Activated CD4-positive, alpha-beta T cell treated with anti-CD3 and anti-CD28 coated beads, Interleukin-2, amount 10 ng/mL, durations not matched to agents 24 days and 14 days (primary cell): ENCODE measurements at regions not wholly inside any gene's neighbourhood (a gene's known extent, or its start where the extent isn't known, plus 50 kb on each side); places are given as distances from the start of the nearest gene placed in this dataset.

Experiments
- DNase-seq: peaks from one replicate; pipeline ENCODE4 v3.0.0; 2022
- H3K27ac Mint-ChIP-seq: one replicate; pipeline ENCODE4 v1.8.0; 2022; ENCODE audit warnings: mild to moderate bottlenecking, mixed read lengths
- H3K27me3 Mint-ChIP-seq: one replicate; pipeline ENCODE4 v1.8.0; 2022; ENCODE audit warnings: mixed read lengths
- H3K36me3 Mint-ChIP-seq: one replicate; pipeline ENCODE4 v1.8.0; 2022; ENCODE audit warnings: low read depth, mild to moderate bottlenecking, mixed read lengths
- H3K4me1 Mint-ChIP-seq: one replicate; pipeline ENCODE4 v1.8.0; 2021; ENCODE audit warnings: mixed read lengths
- H3K4me3 Mint-ChIP-seq: one replicate; pipeline ENCODE4 v1.8.0; 2022; ENCODE audit warnings: mild to moderate bottlenecking, moderate library complexity, mixed read lengths
- H3K9me3 Mint-ChIP-seq: one replicate; pipeline ENCODE4 v1.8.0; 2021; ENCODE audit warnings: mixed read lengths
- intact Hi-C: fragments of 100-400 bp; cut with micrococcal nuclease; formaldehyde crosslinking; loops from one replicate; pipeline ENCODE4 v1.15.1; 2023

DNA sequence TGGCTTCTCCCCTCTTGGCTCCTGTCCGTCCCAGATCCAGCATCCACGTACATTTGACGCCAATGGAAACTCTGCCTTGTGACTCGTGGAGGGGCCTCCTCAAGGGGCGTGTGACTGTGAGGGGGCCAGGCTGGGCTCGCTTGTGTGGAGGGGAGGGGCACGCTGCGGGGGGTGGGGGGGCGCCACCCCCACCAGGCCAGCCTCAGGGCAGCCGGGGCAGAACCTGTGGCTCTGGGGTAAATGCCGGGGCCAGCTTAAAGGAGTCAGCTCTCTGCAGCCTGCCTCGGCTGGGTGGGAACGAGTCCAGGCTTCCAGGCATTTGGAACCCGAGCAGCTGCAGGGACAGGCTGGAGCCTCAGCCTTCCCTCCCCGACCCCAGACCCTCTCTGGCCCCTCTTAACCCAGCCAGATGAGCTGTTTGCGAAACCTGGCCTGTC is 94.1 kb downstream of the SIK1 start:
- intact Hi-C loops = no loop called here
- no peak for DNase-seq
- no peak overlapping the region for H3K27ac Mint-ChIP-seq
- peaks cover 22% of the 10 kb centered on the region for H3K9me3 Mint-ChIP-seq
- no peak overlapping the region for H3K4me3 Mint-ChIP-seq
- peaks cover 3% of the 10 kb centered on the region for H3K27me3 Mint-ChIP-seq
- H3K4me1 Mint-ChIP-seq = peaks cover 6% of the 10 kb centered on the region
- H3K36me3 Mint-ChIP-seq = peaks cover 1% of the 10 kb centered on the region

- intact Hi-C loops = no loop called here
Measured at GRCh38 chr21:43331962-43332828, 94.7 kb downstream of the SIK1 start.

GRCh38 chr21:43331111-43331961 is 95.6 kb downstream of the SIK1 start:
- no peak overlapping the region for H3K4me3 Mint-ChIP-seq
- intact Hi-C loops = no loop called here
- peaks cover 3% of the 10 kb centered on the region for H3K27me3 Mint-ChIP-seq
- DNase-seq = no peak
- H3K36me3 Mint-ChIP-seq = no peaks in the 10 kb centered on the region
- H3K9me3 Mint-ChIP-seq = peaks cover 9% of the 10 kb centered on the region
- peaks cover 1% of the 10 kb centered on the region for H3K4me1 Mint-ChIP-seq
- no peak overlapping the region for H3K27ac Mint-ChIP-seq

More at GRCh38 chr21:43331962-43332828, 94.7 kb downstream of the SIK1 start:
- H3K27me3 Mint-ChIP-seq = peaks cover 3% of the 10 kb centered on the region
- H3K4me3 Mint-ChIP-seq = no peak overlapping the region
- no peaks in the 10 kb centered on the region for H3K36me3 Mint-ChIP-seq
- peaks cover under 1% of the 10 kb centered on the region for H3K4me1 Mint-ChIP-seq
- DNase-seq = no peak
- H3K27ac Mint-ChIP-seq = no peak overlapping the region
- H3K9me3 Mint-ChIP-seq = peaks cover 15% of the 10 kb centered on the region

- no peak for DNase-seq
- intact Hi-C loops = no loop called here
- Mint-ChIP-seq H3K4me1 (peaks cover 7% of the 10 kb centered on the region), H3K27ac (no peak overlapping the region), H3K9me3 (peaks cover 2% of the 10 kb centered on the region), H3K36me3 (no peaks in the 10 kb centered on the region), H3K4me3 (no peak overlapping the region), H3K27me3 (peaks cover 3% of the 10 kb centered on the region)
Measured at GRCh38 chr21:43330306-43330881, 96.5 kb downstream of the SIK1 start.

- H3K4me3 Mint-ChIP-seq = no peak overlapping the region
- H3K27me3 Mint-ChIP-seq = peaks cover 3% of the 10 kb centered on the region
- H3K4me1 Mint-ChIP-seq = peaks cover 8% of the 10 kb centered on the region
- intact Hi-C loops = no loop called here
- H3K9me3 Mint-ChIP-seq = no peaks in the 10 kb centered on the region
- H3K36me3 Mint-ChIP-seq = no peaks in the 10 kb centered on the region
- DNase-seq = no peak
- no peak overlapping the region for H3K27ac Mint-ChIP-seq
Measured at GRCh38 chr21:43329711-43330269, 97.1 kb downstream of the SIK1 start.

DNA sequence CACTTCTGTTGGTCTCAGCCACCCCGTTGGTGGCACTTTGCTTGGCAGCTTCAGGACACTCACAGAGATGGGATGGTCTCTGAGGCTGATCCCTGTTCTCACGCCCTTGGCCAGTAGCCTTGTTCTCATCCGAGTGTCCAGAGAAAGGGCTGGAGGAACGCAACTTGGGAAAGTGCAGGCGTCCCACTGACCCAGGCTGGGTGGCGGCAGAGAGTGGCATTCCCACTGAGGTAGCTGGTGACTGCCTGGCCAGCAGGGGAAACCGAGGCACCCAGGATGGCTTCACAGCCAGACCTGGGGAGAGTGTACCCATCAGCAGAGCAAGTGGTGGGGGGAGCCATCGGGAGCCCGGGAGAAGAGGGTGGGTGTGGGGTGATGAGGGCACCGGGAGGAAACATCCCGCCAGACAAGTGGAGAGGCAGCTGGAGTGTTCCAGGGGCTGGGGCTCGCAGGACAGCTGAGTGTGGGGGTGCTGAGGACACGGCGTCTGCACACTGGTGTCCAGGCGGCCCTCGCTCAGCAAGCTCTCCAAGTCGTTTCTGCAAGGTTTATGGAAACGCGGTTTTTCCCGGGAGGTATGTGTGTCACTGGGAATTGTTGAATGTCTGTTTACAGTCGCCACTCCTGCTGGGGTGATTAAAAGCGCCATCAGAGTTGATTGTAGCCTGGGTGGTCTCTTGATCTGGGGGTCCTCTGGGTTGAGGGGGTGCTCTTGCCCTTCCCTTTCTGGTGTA is 97.8 kb downstream of the SIK1 start:
- intact Hi-C loops = no loop called here
- no peak for DNase-seq
- Mint-ChIP-seq H3K27ac (no peak overlapping the region), H3K4me3 (no peak overlapping the region), H3K9me3 (no peaks in the 10 kb centered on the region), H3K36me3 (no peaks in the 10 kb centered on the region), H3K27me3 (peaks cover 3% of the 10 kb centered on the region), H3K4me1 (peaks cover 8% of the 10 kb centered on the region)

DNA sequence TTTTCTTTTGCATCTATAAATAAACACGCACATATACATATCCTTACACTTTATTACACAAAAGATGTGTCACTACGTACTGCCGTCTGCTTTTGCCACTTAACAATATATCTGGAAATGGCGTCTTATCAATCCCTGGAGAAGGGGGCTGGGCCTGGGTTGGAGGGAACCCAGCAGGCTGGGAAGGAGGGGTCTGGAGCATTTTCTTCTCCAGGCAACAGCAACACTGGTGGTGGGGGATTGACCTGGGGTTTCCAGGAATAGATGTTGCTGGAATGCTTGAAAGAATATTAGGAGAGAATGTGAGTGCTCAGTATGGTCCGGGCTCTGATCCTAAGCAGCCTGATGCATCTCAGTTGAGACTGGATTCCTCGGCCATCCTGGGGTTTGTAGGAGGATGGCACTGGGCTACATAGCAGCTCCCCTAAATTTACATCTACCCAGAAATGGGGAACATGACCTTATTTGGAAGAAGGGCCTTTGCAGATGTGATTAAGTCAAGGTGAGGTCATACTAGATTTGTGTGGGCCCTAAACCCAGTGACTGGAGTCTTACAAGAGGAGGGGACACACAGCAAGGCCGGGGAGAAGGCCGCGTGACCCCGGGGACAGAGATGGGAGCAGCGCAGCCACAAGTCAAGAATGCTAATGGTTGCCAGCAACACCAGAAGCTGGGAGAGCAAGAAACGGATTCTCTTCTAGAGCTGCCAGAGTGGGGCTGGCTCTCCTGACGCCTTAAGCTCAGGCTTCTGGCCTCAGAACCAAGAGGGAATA is 98.6 kb downstream of the SIK1 start:
- intact Hi-C loops = no loop called here
- Mint-ChIP-seq H3K27me3 (peaks cover 3% of the 10 kb centered on the region), H3K9me3 (no peaks in the 10 kb centered on the region), H3K4me3 (no peak overlapping the region), H3K36me3 (no peaks in the 10 kb centered on the region), H3K4me1 (peaks cover 8% of the 10 kb centered on the region), H3K27ac (no peak overlapping the region)
- no peak for DNase-seq

DNA sequence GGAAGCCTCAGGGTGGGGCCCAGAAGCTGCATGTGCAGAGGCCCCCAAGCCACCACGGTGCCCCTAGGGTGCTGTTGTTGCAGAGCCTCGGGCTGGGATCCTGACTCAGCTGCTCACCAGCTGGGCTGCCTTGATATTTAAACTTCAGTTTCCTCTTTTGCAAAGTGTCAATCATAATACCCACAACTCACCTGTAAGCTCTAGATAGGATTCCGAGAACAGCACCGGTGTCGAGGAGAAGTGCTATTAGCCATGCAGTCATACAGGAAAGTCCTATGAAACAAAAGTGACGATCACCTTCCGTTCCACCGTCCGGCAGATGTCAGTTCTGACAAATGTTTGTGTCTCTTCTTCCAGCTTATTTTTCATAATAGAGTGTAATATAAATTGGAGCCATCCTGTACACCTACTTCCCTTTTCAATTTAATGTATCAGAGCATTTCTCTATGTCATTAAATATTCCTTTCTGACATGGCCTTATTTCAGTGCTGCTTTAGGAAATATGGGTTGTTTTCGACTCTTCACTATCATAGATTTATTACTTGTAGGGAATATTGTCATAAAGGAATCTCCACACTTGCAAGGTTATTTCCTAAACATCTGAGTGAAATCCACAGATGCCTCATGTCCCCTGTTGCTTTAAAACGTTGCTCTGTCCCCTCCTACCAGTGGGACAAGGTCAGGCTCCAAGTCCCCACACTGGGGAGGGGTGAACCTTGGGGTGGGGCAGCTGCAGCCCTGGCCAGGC is 100.8 kb downstream of the SIK1 start:
- no peaks in the 10 kb centered on the region for H3K36me3 Mint-ChIP-seq
- H3K4me3 Mint-ChIP-seq = no peak overlapping the region
- no peak overlapping the region for H3K27ac Mint-ChIP-seq
- H3K9me3 Mint-ChIP-seq = no peaks in the 10 kb centered on the region
- no peak for DNase-seq
- intact Hi-C loops = no loop called here
- peaks cover 8% of the 10 kb centered on the region for H3K4me1 Mint-ChIP-seq
- H3K27me3 Mint-ChIP-seq = peaks cover 3% of the 10 kb centered on the region

DNA sequence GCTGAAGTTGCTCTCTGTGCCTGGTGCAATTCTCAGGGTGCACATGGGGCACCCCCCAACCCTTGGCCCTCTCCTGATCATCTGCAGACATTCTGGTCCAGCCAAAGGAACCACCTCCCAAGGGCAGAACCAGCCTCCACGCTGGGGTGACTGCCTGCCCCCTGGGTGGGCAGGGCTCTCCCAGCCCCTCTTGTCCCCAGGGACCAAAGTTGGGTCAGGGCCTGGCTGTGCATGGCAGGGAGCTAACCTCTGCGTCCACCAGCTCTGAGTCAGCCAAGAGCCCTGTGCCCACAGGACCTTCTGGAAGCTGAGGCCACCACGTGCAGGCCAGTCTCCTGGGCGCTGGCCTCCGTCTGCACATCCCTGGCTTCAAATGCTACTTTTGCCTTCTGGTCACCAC is 101.9 kb downstream of the SIK1 start:
- no peak for DNase-seq
- intact Hi-C loops = no loop called here
- H3K9me3 Mint-ChIP-seq = no peaks in the 10 kb centered on the region
- H3K4me3 Mint-ChIP-seq = no peak overlapping the region
- peaks cover 3% of the 10 kb centered on the region for H3K27me3 Mint-ChIP-seq
- no peaks in the 10 kb centered on the region for H3K36me3 Mint-ChIP-seq
- peaks cover 8% of the 10 kb centered on the region for H3K4me1 Mint-ChIP-seq
- H3K27ac Mint-ChIP-seq = no peak overlapping the region

GRCh38 chr21:43324596-43324995 is 102.3 kb downstream of the SIK1 start:
- H3K4me1 Mint-ChIP-seq = peaks cover 8% of the 10 kb centered on the region
- no peak for DNase-seq
- intact Hi-C loops = no loop called here
- H3K36me3 Mint-ChIP-seq = no peaks in the 10 kb centered on the region
- no peaks in the 10 kb centered on the region for H3K9me3 Mint-ChIP-seq
- no peak overlapping the region for H3K4me3 Mint-ChIP-seq
- peaks cover 3% of the 10 kb centered on the region for H3K27me3 Mint-ChIP-seq
- H3K27ac Mint-ChIP-seq = no peak overlapping the region

- no peak for DNase-seq
- intact Hi-C loops = no loop called here
- Mint-ChIP-seq H3K27ac (no peak overlapping the region), H3K4me3 (no peak overlapping the region), H3K4me1 (peaks cover 8% of the 10 kb centered on the region), H3K36me3 (no peaks in the 10 kb centered on the region), H3K9me3 (no peaks in the 10 kb centered on the region), H3K27me3 (peaks cover 3% of the 10 kb centered on the region)
Measured at GRCh38 chr21:43323244-43324005, 103.5 kb downstream of the SIK1 start.

- no peak for DNase-seq
- Mint-ChIP-seq H3K36me3 (no peaks in the 10 kb centered on the region), H3K27me3 (no peaks in the 10 kb centered on the region), H3K4me1 (peaks cover 8% of the 10 kb centered on the region), H3K27ac (no peak overlapping the region), H3K9me3 (no peaks in the 10 kb centered on the region), H3K4me3 (no peak overlapping the region)
- intact Hi-C loops = no loop called here
Measured at GRCh38 chr21:43322805-43323204, 104.1 kb downstream of the SIK1 start.
